ENCODE measurements at regions not wholly inside any gene's neighbourhood (a gene's known extent, or its start where the extent isn't known, plus 50 kb on each side); places are given as distances from the start of the nearest gene placed in this dataset.

DNA sequence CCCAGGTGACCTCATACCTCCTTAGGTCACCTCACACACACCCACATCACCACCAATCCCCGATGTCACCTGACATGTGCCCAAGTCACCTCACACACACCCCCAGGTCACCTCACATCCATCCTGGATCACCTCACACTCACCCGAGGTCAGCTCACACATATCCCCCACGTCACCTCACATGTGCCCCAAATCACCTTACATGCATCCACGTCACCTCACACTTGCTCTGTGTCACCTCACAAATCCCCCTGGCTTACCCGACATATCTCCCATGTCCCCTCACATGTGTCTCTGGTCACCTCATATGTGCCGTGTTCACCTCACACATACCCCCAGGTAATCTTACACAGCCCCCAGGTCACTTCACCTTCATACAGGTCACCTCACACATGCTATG, 864.6 kb downstream of the TMEM121 start:
- ATAC-seq, result no peak
- TF ChIP-seq SNAI2 (CRISPR knock-in tag; IDR thresholded peaks at IDR 0.05) (no peak), ZNF8 (CRISPR knock-in tag; IDR thresholded peaks at IDR 0.05) (no peak), ZFP30 (CRISPR knock-in tag; IDR thresholded peaks at IDR 0.05) (no peak), ESRRG (CRISPR knock-in tag; IDR thresholded peaks at IDR 0.05) (no peak), OSR1 (CRISPR knock-in tag; IDR thresholded peaks at IDR 0.05) (no peak), BACH2 (CRISPR knock-in tag; IDR thresholded peaks at IDR 0.05; ENCODE audit: borderline replicate concordance) (no peak), TCF4 (CRISPR knock-in tag; IDR thresholded peaks at IDR 0.05; ENCODE audit: borderline replicate concordance) (no peak), ZFP3 (CRISPR knock-in tag; IDR thresholded peaks at IDR 0.05) (no peak)
- TF ChIP-seq, protein P1, sequence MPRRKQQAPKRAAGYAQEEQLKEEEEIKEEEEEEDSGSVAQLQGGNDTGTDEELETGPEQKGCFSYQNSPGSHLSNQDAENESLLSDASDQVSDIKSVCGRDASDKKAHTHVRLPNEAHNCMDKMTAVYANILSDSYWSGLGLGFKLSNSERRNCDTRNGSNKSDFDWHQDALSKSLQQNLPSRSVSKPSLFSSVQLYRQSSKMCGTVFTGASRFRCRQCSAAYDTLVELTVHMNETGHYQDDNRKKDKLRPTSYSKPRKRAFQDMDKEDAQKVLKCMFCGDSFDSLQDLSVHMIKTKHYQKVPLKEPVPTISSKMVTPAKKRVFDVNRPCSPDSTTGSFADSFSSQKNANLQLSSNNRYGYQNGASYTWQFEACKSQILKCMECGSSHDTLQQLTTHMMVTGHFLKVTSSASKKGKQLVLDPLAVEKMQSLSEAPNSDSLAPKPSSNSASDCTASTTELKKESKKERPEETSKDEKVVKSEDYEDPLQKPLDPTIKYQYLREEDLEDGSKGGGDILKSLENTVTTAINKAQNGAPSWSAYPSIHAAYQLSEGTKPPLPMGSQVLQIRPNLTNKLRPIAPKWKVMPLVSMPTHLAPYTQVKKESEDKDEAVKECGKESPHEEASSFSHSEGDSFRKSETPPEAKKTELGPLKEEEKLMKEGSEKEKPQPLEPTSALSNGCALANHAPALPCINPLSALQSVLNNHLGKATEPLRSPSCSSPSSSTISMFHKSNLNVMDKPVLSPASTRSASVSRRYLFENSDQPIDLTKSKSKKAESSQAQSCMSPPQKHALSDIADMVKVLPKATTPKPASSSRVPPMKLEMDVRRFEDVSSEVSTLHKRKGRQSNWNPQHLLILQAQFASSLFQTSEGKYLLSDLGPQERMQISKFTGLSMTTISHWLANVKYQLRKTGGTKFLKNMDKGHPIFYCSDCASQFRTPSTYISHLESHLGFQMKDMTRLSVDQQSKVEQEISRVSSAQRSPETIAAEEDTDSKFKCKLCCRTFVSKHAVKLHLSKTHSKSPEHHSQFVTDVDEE (CRISPR knock-in tag; IDR thresholded peaks at IDR 0.05), result no peak
- TF ChIP-seq, protein P2, sequence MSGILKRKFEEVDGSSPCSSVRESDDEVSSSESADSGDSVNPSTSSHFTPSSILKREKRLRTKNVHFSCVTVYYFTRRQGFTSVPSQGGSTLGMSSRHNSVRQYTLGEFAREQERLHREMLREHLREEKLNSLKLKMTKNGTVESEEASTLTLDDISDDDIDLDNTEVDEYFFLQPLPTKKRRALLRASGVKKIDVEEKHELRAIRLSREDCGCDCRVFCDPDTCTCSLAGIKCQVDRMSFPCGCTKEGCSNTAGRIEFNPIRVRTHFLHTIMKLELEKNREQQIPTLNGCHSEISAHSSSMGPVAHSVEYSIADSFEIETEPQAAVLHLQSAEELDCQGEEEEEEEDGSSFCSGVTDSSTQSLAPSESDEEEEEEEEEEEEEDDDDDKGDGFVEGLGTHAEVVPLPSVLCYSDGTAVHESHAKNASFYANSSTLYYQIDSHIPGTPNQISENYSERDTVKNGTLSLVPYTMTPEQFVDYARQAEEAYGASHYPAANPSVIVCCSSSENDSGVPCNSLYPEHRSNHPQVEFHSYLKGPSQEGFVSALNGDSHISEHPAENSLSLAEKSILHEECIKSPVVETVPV (CRISPR knock-in tag; IDR thresholded peaks at IDR 0.05), result no peak
- TF ChIP-seq, protein P3, sequence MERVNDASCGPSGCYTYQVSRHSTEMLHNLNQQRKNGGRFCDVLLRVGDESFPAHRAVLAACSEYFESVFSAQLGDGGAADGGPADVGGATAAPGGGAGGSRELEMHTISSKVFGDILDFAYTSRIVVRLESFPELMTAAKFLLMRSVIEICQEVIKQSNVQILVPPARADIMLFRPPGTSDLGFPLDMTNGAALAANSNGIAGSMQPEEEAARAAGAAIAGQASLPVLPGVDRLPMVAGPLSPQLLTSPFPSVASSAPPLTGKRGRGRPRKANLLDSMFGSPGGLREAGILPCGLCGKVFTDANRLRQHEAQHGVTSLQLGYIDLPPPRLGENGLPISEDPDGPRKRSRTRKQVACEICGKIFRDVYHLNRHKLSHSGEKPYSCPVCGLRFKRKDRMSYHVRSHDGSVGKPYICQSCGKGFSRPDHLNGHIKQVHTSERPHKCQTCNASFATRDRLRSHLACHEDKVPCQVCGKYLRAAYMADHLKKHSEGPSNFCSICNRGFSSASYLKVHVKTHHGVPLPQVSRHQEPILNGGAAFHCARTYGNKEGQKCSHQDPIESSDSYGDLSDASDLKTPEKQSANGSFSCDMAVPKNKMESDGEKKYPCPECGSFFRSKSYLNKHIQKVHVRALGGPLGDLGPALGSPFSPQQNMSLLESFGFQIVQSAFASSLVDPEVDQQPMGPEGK (CRISPR knock-in tag; IDR thresholded peaks at IDR 0.05; ENCODE audit: borderline replicate concordance), result no peak

DNA sequence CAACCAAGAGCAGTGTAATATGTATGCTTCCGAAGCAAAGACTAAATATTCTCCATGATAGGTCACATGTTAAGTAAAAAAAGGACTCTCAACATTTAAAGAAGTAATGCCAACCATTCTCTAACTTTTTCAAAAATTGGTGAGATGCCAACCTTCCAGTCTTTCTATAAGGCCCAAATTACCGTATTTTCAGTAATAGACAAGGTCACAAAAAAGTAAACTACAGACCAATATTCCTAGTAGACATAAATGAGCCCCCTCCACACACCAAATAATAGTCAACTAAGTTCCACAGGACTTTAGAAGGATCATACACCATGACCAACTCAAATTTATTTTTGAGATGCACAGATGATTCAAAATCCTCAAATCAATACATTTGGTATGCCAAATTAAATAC, 867.4 kb downstream of the TMEM121 start:
- no peak for ATAC-seq
- TF ChIP-seq ZC3H10 (CRISPR knock-in tag; IDR thresholded peaks at IDR 0.05), result no peak
- no peak for TF ChIP-seq RARB (CRISPR knock-in tag; IDR thresholded peaks at IDR 0.05)
- TF ChIP-seq PPARA (CRISPR knock-in tag; IDR thresholded peaks at IDR 0.05; ENCODE audit: borderline replicate concordance), result no peak
- TF ChIP-seq SNAI2 (CRISPR knock-in tag; IDR thresholded peaks at IDR 0.05), result no peak
- TF ChIP-seq ZNF565 (CRISPR knock-in tag; conservative IDR thresholded peaks at IDR 0.05; ENCODE audit: low read depth), result no peak
- TF ChIP-seq ARNTL (CRISPR knock-in tag; IDR thresholded peaks at IDR 0.05; ENCODE audit: borderline replicate concordance, low read depth), result no peak
- TF ChIP-seq BACH2 (CRISPR knock-in tag; IDR thresholded peaks at IDR 0.05; ENCODE audit: borderline replicate concordance), result no peak
- no peak for TF ChIP-seq TCF4 (CRISPR knock-in tag; IDR thresholded peaks at IDR 0.05; ENCODE audit: borderline replicate concordance)
- TF ChIP-seq, protein P4, sequence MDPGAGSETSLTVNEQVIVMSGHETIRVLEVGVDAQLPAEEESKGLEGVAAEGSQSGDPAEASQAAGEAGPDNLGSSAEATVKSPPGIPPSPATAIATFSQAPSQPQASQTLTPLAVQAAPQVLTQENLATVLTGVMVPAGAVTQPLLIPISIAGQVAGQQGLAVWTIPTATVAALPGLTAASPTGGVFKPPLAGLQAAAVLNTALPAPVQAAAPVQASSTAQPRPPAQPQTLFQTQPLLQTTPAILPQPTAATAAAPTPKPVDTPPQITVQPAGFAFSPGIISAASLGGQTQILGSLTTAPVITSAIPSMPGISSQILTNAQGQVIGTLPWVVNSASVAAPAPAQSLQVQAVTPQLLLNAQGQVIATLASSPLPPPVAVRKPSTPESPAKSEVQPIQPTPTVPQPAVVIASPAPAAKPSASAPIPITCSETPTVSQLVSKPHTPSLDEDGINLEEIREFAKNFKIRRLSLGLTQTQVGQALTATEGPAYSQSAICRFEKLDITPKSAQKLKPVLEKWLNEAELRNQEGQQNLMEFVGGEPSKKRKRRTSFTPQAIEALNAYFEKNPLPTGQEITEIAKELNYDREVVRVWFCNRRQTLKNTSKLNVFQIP (CRISPR knock-in tag; IDR thresholded peaks at IDR 0.05; ENCODE audit: borderline replicate concordance, low read depth), result no peak

DNA sequence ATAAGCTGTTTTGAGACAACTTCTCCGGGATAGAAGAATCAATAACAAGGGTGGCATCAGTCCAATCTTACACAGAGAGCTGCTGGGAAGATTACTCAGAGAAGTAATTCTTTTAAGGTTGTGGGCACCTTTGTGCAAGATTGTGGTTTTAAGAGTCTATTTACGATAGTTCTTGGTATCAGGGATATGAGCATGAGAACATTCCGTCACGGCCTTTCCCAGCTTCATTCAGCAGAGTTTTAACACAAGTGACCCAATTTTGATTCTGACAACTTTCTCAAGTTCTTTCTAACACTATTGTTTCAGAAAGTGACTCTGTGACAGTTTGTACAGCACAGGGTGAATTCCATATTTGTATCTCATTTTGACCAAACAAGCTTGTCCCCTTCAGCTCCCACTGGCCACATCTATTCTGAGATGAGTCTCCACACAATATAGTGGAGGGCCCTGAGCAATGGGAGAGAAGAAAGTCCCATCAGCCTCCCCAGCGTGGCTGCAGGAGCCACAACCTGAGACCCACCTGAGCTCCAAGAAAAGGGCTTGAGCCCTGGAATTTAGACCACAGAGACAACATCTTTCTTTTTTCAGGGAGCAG, 869.2 kb downstream of the TMEM121 start:
- TF ChIP-seq BACH2 (CRISPR knock-in tag; IDR thresholded peaks at IDR 0.05; ENCODE audit: borderline replicate concordance), result no peak
- TF ChIP-seq, protein P5, sequence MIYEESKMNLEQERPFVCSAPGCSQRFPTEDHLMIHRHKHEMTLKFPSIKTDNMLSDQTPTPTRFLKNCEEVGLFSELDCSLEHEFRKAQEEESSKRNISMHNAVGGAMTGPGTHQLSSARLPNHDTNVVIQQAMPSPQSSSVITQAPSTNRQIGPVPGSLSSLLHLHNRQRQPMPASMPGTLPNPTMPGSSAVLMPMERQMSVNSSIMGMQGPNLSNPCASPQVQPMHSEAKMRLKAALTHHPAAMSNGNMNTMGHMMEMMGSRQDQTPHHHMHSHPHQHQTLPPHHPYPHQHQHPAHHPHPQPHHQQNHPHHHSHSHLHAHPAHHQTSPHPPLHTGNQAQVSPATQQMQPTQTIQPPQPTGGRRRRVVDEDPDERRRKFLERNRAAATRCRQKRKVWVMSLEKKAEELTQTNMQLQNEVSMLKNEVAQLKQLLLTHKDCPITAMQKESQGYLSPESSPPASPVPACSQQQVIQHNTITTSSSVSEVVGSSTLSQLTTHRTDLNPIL (CRISPR knock-in tag; IDR thresholded peaks at IDR 0.05; ENCODE audit: low read depth), result no peak
- TF ChIP-seq ZNF565 (CRISPR knock-in tag; conservative IDR thresholded peaks at IDR 0.05; ENCODE audit: low read depth), result no peak
- TF ChIP-seq ZC3H10 (CRISPR knock-in tag; IDR thresholded peaks at IDR 0.05), result no peak
- no peak for TF ChIP-seq ZFP3 (CRISPR knock-in tag; IDR thresholded peaks at IDR 0.05)
- no peak for TF ChIP-seq CSDC2 (CRISPR knock-in tag; IDR thresholded peaks at IDR 0.05)
- TF ChIP-seq PPARA (CRISPR knock-in tag; IDR thresholded peaks at IDR 0.05; ENCODE audit: borderline replicate concordance), result no peak
- no peak for TF ChIP-seq RARB (CRISPR knock-in tag; IDR thresholded peaks at IDR 0.05)
- TF ChIP-seq, protein P1 (CRISPR knock-in tag; IDR thresholded peaks at IDR 0.05), result no peak
- no peak for TF ChIP-seq TCF4 (CRISPR knock-in tag; IDR thresholded peaks at IDR 0.05; ENCODE audit: borderline replicate concordance)
- no peak for TF ChIP-seq ARNTL (CRISPR knock-in tag; IDR thresholded peaks at IDR 0.05; ENCODE audit: borderline replicate concordance, low read depth)
- TF ChIP-seq SNAI2 (CRISPR knock-in tag; IDR thresholded peaks at IDR 0.05), result no peak
- TF ChIP-seq OSR1 (CRISPR knock-in tag; IDR thresholded peaks at IDR 0.05), result no peak
- no peak for TF ChIP-seq ZNF70 (CRISPR knock-in tag; IDR thresholded peaks at IDR 0.05)
- TF ChIP-seq GLIS3 (CRISPR knock-in tag; IDR thresholded peaks at IDR 0.05), result no peak
- no peak for TF ChIP-seq TOX (CRISPR knock-in tag; IDR thresholded peaks at IDR 0.05; ENCODE audit: borderline replicate concordance)
- TF ChIP-seq, protein P2 (CRISPR knock-in tag; IDR thresholded peaks at IDR 0.05), result no peak
- ATAC-seq, result no peak
